Brain microvascular endothelial cell (primary cell): ENCODE measurements at regions not wholly inside any gene's neighbourhood (a gene's known extent, or its start where the extent isn't known, plus 50 kb on each side); places are given as distances from the start of the nearest gene placed in this dataset.

Source experiments
- DNase-seq: peaks from one replicate; pipeline ENCODE4 v3.0.0-alpha.2; 2020
- H3K27ac ChIP-seq: fragments of 250-450 bp; sonication (Bioruptor Pico); 2 replicates; pipeline ENCODE4 v1.5.1; 2020; ENCODE audit warnings: mild to moderate bottlenecking, moderate library complexity
- H3K27me3 ChIP-seq: fragments of 250-450 bp; sonication (Bioruptor Pico); replicated peaks from 2 replicates; pipeline ENCODE4 v1.5.1; 2020; ENCODE audit warnings: mild to moderate bottlenecking
- H3K36me3 ChIP-seq: fragments of 250-450 bp; sonication (Bioruptor Pico); replicated peaks from 2 replicates; pipeline ENCODE4 v1.5.1; 2020; ENCODE audit warnings: mild to moderate bottlenecking
- H3K4me3 ChIP-seq: 2 replicates; pipeline ENCODE4 v1.5.1; 2011; ENCODE audit warnings: low read depth, mild to moderate bottlenecking, control low read depth, low read length, moderate library complexity
- CTCF ChIP-seq: IDR thresholded peaks from 2 replicates; pipeline ENCODE4 v1.5.1; 2011; ENCODE audit warnings: low read depth, mild to moderate bottlenecking, moderate library complexity, low read length, control low read depth, inconsistent platforms; ENCODE audit errors: missing control alignments
- in situ Hi-C: cut with HindIII; loops from 2 replicates; pipeline ENCODE4 v1.10.0; 2017; ENCODE audit warnings: low sequenced_read_pairs, low pct_ligation_motif_present

GRCh38 chr14:60589442-60589841 is 59.8 kb downstream of the SIX1 start:
- H3K36me3 ChIP-seq, result no peaks in the 10 kb centered on the region
- TF ChIP-seq CTCF, result no peak
- no peaks in the 10 kb centered on the region for H3K27me3 ChIP-seq
- DNase-seq, result no peak
- no peak overlapping the region for H3K4me3 ChIP-seq
- in situ Hi-C loops, result no loop called here
- no peak overlapping the region for H3K27ac ChIP-seq

GRCh38 chr14:60590991-60591414 is 58.3 kb downstream of the SIX1 start:
- in situ Hi-C loops, result no loop called here
- no peak overlapping the region for H3K27ac ChIP-seq
- no peaks in the 10 kb centered on the region for H3K36me3 ChIP-seq
- no peak for TF ChIP-seq CTCF
- DNase-seq, result no peak
- no peaks in the 10 kb centered on the region for H3K27me3 ChIP-seq
- no peak overlapping the region for H3K4me3 ChIP-seq
